ENCODE measurements at regions not wholly inside any gene's neighbourhood (a gene's known extent, or its start where the extent isn't known, plus 50 kb on each side); places are given as distances from the start of the nearest gene placed in this dataset.

- no peak for TF ChIP-seq CTCF (IDR thresholded peaks at IDR 0.05; ENCODE audit: control extremely low read depth in 1 of 3, insufficient read depth in 1 of 3, low read depth in 1 of 3, low read length in 3 of 3)
- no peak for TF ChIP-seq YY1 (IDR thresholded peaks at IDR 0.05; ENCODE audit: low read depth, low read length)
- no peak for TF ChIP-seq EGR1 (IDR thresholded peaks at IDR 0.05; ENCODE audit: borderline replicate concordance, low read depth, low read length)
- TF ChIP-seq EP300 (IDR thresholded peaks at IDR 0.05; ENCODE audit: borderline replicate concordance in 1 of 2, low read depth in 2 of 2, low read length in 2 of 2), result no peak
- no peak for TF ChIP-seq CBX8 (IDR thresholded peaks at IDR 0.05; ENCODE audit: borderline replicate concordance, low read depth, low read length)
These were observed 170.3 kb downstream of the MAF start for GRCh38 chr16:79430191-79430678.

Data from H1 (cell line).